Liver (tissue), 3 donors: ENCODE measurements at regions not wholly inside any gene's neighbourhood (a gene's known extent, or its start where the extent isn't known, plus 50 kb on each side); places are given as distances from the start of the nearest gene placed in this dataset.

Experiments used
- EGR1 ChIP-seq, 2 donors: IDR thresholded peaks; 2 replicates each; pipeline ENCODE4 v1.6.1; 2016 to 2018; ENCODE audit warnings: antibody characterized with exemption in 2 of 2, low read depth in 2 of 2
- GABPA ChIP-seq, 2 donors: IDR thresholded peaks in 1 of 2; conservative IDR thresholded peaks in 1 of 2; 2 replicates each; pipeline ENCODE4 v1.6.1; 2016; ENCODE audit warnings: antibody characterized with exemption in 2 of 2, mild to moderate bottlenecking in 1 of 2, moderate library complexity in 1 of 2
- JUND ChIP-seq, 2 donors: IDR thresholded peaks; 2 replicates each; pipeline ENCODE4 v1.6.1; 2016; ENCODE audit warnings: antibody characterized with exemption in 2 of 2
- RAD21 ChIP-seq, 2 donors: IDR thresholded peaks; 2 replicates each; pipeline ENCODE4 v1.6.1; 2016; ENCODE audit warnings: antibody characterized with exemption in 2 of 2, mild to moderate bottlenecking in 2 of 2
- RXRA ChIP-seq, 2 donors: IDR thresholded peaks; 2 replicates each; pipeline ENCODE4 v1.6.1; 2017 to 2018; ENCODE audit warnings: antibody characterized with exemption in 2 of 2, mild to moderate bottlenecking in 1 of 2
- SP1 ChIP-seq: IDR thresholded peaks from 2 replicates; pipeline ENCODE4 v1.6.1; 2018; ENCODE audit warnings: antibody characterized with exemption, mild to moderate bottlenecking
- TAF1 ChIP-seq: conservative IDR thresholded peaks from 2 replicates; pipeline ENCODE4 v1.6.1; 2016; ENCODE audit warnings: antibody characterized with exemption, mild to moderate bottlenecking
- YY1 ChIP-seq: IDR thresholded peaks from 2 replicates; pipeline ENCODE4 v1.6.1; 2016; ENCODE audit warnings: antibody characterized with exemption, mild to moderate bottlenecking
- TF ChIP-seq, protein P1 (sequence below): fragments of 150-350 bp; IDR thresholded peaks from 2 replicates; pipeline ENCODE4 v1.5.1; 2017; ENCODE audit warnings: improper control_type of control experiment, low read depth, low read length; ENCODE audit not compliant: missing input control
- TF ChIP-seq, protein P2 (sequence below): IDR thresholded peaks from 2 replicates; pipeline ENCODE4 v1.6.1; 2016; ENCODE audit warnings: antibody characterized with exemption
- TF ChIP-seq, protein P3 (sequence below): IDR thresholded peaks from 2 replicates; pipeline ENCODE4 v1.6.1; 2016; ENCODE audit warnings: antibody characterized with exemption, mild to moderate bottlenecking
- TF ChIP-seq, protein P4 (sequence below): IDR thresholded peaks from 2 replicates; pipeline ENCODE4 v1.6.1; 2016; ENCODE audit warnings: antibody characterized with exemption
- donor health status: healthy.
- donor health status: healthy.

DNA sequence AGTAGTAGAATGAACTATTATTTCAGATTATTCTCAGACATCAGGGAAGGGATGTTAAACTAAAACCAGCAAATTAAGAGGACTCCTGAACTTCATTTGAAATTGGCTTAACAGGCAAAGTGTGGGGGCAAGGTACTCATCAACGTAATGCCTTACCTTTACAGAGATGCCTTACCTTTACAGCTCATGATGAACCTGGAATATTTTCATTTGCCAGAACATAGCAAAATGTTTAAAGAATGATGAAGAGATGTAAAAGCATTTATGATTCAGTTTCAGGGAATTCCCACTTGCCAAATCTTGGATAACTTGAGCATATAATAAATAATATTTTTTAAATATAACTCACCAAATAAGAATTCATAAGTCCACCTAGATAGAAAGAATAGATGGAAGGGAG, 207.5 kb downstream of the TINAG start:
- TF ChIP-seq, protein P1, sequence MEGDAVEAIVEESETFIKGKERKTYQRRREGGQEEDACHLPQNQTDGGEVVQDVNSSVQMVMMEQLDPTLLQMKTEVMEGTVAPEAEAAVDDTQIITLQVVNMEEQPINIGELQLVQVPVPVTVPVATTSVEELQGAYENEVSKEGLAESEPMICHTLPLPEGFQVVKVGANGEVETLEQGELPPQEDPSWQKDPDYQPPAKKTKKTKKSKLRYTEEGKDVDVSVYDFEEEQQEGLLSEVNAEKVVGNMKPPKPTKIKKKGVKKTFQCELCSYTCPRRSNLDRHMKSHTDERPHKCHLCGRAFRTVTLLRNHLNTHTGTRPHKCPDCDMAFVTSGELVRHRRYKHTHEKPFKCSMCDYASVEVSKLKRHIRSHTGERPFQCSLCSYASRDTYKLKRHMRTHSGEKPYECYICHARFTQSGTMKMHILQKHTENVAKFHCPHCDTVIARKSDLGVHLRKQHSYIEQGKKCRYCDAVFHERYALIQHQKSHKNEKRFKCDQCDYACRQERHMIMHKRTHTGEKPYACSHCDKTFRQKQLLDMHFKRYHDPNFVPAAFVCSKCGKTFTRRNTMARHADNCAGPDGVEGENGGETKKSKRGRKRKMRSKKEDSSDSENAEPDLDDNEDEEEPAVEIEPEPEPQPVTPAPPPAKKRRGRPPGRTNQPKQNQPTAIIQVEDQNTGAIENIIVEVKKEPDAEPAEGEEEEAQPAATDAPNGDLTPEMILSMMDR: no peak
- TF ChIP-seq GABPA (IDR thresholded peaks at IDR 0.05 in 1 of 2, conservative IDR thresholded peaks at IDR 0.05 in 1 of 2): no peak
- TF ChIP-seq, protein P2, sequence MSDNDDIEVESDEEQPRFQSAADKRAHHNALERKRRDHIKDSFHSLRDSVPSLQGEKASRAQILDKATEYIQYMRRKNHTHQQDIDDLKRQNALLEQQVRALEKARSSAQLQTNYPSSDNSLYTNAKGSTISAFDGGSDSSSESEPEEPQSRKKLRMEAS: no peak
- TF ChIP-seq, protein P3, sequence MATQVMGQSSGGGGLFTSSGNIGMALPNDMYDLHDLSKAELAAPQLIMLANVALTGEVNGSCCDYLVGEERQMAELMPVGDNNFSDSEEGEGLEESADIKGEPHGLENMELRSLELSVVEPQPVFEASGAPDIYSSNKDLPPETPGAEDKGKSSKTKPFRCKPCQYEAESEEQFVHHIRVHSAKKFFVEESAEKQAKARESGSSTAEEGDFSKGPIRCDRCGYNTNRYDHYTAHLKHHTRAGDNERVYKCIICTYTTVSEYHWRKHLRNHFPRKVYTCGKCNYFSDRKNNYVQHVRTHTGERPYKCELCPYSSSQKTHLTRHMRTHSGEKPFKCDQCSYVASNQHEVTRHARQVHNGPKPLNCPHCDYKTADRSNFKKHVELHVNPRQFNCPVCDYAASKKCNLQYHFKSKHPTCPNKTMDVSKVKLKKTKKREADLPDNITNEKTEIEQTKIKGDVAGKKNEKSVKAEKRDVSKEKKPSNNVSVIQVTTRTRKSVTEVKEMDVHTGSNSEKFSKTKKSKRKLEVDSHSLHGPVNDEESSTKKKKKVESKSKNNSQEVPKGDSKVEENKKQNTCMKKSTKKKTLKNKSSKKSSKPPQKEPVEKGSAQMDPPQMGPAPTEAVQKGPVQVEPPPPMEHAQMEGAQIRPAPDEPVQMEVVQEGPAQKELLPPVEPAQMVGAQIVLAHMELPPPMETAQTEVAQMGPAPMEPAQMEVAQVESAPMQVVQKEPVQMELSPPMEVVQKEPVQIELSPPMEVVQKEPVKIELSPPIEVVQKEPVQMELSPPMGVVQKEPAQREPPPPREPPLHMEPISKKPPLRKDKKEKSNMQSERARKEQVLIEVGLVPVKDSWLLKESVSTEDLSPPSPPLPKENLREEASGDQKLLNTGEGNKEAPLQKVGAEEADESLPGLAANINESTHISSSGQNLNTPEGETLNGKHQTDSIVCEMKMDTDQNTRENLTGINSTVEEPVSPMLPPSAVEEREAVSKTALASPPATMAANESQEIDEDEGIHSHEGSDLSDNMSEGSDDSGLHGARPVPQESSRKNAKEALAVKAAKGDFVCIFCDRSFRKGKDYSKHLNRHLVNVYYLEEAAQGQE: no peak
- TF ChIP-seq, protein P4, sequence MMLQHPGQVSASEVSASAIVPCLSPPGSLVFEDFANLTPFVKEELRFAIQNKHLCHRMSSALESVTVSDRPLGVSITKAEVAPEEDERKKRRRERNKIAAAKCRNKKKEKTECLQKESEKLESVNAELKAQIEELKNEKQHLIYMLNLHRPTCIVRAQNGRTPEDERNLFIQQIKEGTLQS: no peak
- no peak for TF ChIP-seq RAD21 (IDR thresholded peaks at IDR 0.05)
- no peak for TF ChIP-seq TAF1
- TF ChIP-seq JUND (IDR thresholded peaks at IDR 0.05): no peak
- no peak for TF ChIP-seq SP1
- TF ChIP-seq YY1: no peak
- TF ChIP-seq RXRA (IDR thresholded peaks at IDR 0.05): no peak
- no peak for TF ChIP-seq EGR1 (IDR thresholded peaks at IDR 0.05; ENCODE audit: low read depth in 2 of 2)
